KMS-11 (cell line): ENCODE measurements at regions not wholly inside any gene's neighbourhood (a gene's known extent, or its start where the extent isn't known, plus 50 kb on each side); places are given as distances from the start of the nearest gene placed in this dataset.

Experiments
- H2AFZ ChIP-seq: fragments of 200-600 bp; sonication (generic); 2 replicates; pipeline ENCODE4 v1.6.1; 2016; ENCODE audit warnings: antibody characterized with exemption, mixed run types, low read depth
- H3K27ac ChIP-seq: fragments of 200-600 bp; sonication (generic); 2 replicates; pipeline ENCODE4 v1.6.1; 2016; ENCODE audit warnings: mild to moderate bottlenecking, mixed run types
- H3K27me3 ChIP-seq: fragments of 200-600 bp; sonication (generic); 2 replicates; pipeline ENCODE4 v1.6.1; 2017; ENCODE audit warnings: mild to moderate bottlenecking, low read depth, mixed run types, moderate library complexity; ENCODE audit not compliant: insufficient read depth
- H3K36me3 ChIP-seq: fragments of 200-600 bp; sonication (generic); 2 replicates; pipeline ENCODE4 v1.6.1; 2017; ENCODE audit warnings: mild to moderate bottlenecking, mixed run types; ENCODE audit not compliant: insufficient read depth
- H3K4me1 ChIP-seq: fragments of 200-600 bp; sonication (generic); 2 replicates; pipeline ENCODE4 v1.6.1; 2016; ENCODE audit warnings: mild to moderate bottlenecking, low read depth, mixed run types; ENCODE audit not compliant: poor library complexity, severe bottlenecking
- H3K4me2 ChIP-seq: fragments of 200-600 bp; sonication (generic); 2 replicates; pipeline ENCODE4 v1.7.0; 2016; ENCODE audit warnings: mild to moderate bottlenecking, mixed run types
- H3K4me3 ChIP-seq: fragments of 200-600 bp; sonication (generic); IDR thresholded peaks from 2 replicates; pipeline ENCODE4 v1.6.1; 2017; ENCODE audit warnings: low read depth, low read length, mixed read lengths; ENCODE audit not compliant: insufficient read depth
- H3K79me2 ChIP-seq: fragments of 200-600 bp; sonication (generic); 2 replicates; pipeline ENCODE4 v1.6.1; 2016; ENCODE audit warnings: low read depth, mixed run types; ENCODE audit not compliant: insufficient read depth
- H3K9ac ChIP-seq: fragments of 200-600 bp; sonication (generic); 2 replicates; pipeline ENCODE4 v1.6.1; 2016; ENCODE audit warnings: mild to moderate bottlenecking, mixed run types
- H4K20me1 ChIP-seq: fragments of 200-600 bp; sonication (generic); 2 replicates; pipeline ENCODE4 v1.6.1; 2016; ENCODE audit warnings: mild to moderate bottlenecking, mixed run types; ENCODE audit not compliant: insufficient read depth
- CTCF ChIP-seq: fragments of 200-600 bp; sonication (generic); conservative IDR thresholded peaks from 2 replicates; pipeline ENCODE4 v1.6.1; 2017; ENCODE audit warnings: low read depth, mild to moderate bottlenecking, antibody characterized with exemption, low read length, moderate library complexity, mixed read lengths

- no peaks in the 10 kb centered on the region for H3K4me1 ChIP-seq
- no peaks in the 10 kb centered on the region for H3K79me2 ChIP-seq
- H2AFZ ChIP-seq = no peak overlapping the region
- H3K27me3 ChIP-seq = no peaks in the 10 kb centered on the region
- H3K36me3 ChIP-seq = no peaks in the 10 kb centered on the region
- H3K9ac ChIP-seq = no peak overlapping the region
- no peak overlapping the region for H3K27ac ChIP-seq
- H3K4me3 ChIP-seq = no peak overlapping the region
- TF ChIP-seq CTCF = no peak
- H4K20me1 ChIP-seq = no peaks in the 10 kb centered on the region
- H3K4me2 ChIP-seq = no peak overlapping the region
These were observed 63.4 kb upstream of the FUT8 start for GRCh38 chr14:65349100-65349499.

GRCh38 chr14:65351493-65352194, 60.9 kb upstream of the FUT8 start:
- no peak overlapping the region for H3K4me3 ChIP-seq
- no peaks in the 10 kb centered on the region for H3K36me3 ChIP-seq
- H4K20me1 ChIP-seq = no peaks in the 10 kb centered on the region
- no peak overlapping the region for H3K27ac ChIP-seq
- TF ChIP-seq CTCF = no peak
- H2AFZ ChIP-seq = no peak overlapping the region
- H3K27me3 ChIP-seq = no peaks in the 10 kb centered on the region
- H3K9ac ChIP-seq = no peak overlapping the region
- H3K4me1 ChIP-seq = peaks cover 12% of the 10 kb centered on the region
- no peaks in the 10 kb centered on the region for H3K79me2 ChIP-seq
- H3K4me2 ChIP-seq = no peak overlapping the region

- no peak for TF ChIP-seq CTCF
- no peak overlapping the region for H3K9ac ChIP-seq
- H3K4me2 ChIP-seq = no peak overlapping the region
- H3K27ac ChIP-seq = no peak overlapping the region
- H3K4me3 ChIP-seq = no peak overlapping the region
- H3K79me2 ChIP-seq = no peaks in the 10 kb centered on the region
- H2AFZ ChIP-seq = no peak overlapping the region
- peaks cover 26% of the 10 kb centered on the region for H3K4me1 ChIP-seq
- H4K20me1 ChIP-seq = no peaks in the 10 kb centered on the region
- H3K36me3 ChIP-seq = no peaks in the 10 kb centered on the region
- H3K27me3 ChIP-seq = no peaks in the 10 kb centered on the region
These were observed 59.5 kb upstream of the FUT8 start for GRCh38 chr14:65352964-65353530.

- Histone ChIP-seq H4K20me1 (no peaks in the 10 kb centered on the region), H3K27me3 (no peaks in the 10 kb centered on the region), H2AFZ (no peak overlapping the region), H3K4me2 (no peak overlapping the region), H3K79me2 (no peaks in the 10 kb centered on the region), H3K36me3 (no peaks in the 10 kb centered on the region), H3K27ac (no peak overlapping the region), H3K9ac (no peak overlapping the region), H3K4me1 (peaks cover 37% of the 10 kb centered on the region), H3K4me3 (no peak overlapping the region)
- no peak for TF ChIP-seq CTCF
These were observed 58.4 kb upstream of the FUT8 start for GRCh38 chr14:65354131-65354530.
